HepG2 (cell line): ENCODE measurements at regions not wholly inside any gene's neighbourhood (a gene's known extent, or its start where the extent isn't known, plus 50 kb on each side); places are given as distances from the start of the nearest gene placed in this dataset.

Experiments
- ATAC-seq: fragments of 200-7000 bp; cut with Tn5 transposase; 3 replicates; pipeline ENCODE4 v1.9.1; 2020; ENCODE audit warnings: mild to moderate bottlenecking, moderate library complexity
- BruUV-seq: library from RNA; stranded (reverse); fragments of 400-500 nt; replicated peaks from 2 replicates; lab custom pipeline; 2021; lab: Mats Ljungman, UMichigan
- CTCF ChIA-PET: fragments of 300-600 bp; formaldehyde crosslinking; extraction: SDS; loops from one replicate; lab custom pipeline; 2021; ENCODE audit warnings: low total read pairs, inconsistent platforms, low intra/inter-chr PET ratio; lab: Yijun Ruan, JAX
- POLR2A ChIA-PET: fragments of 350-600 bp; sonication (Branson Sonifier 250); formaldehyde crosslinking; loops from one replicate; lab custom pipeline; 2020; ENCODE audit warnings: antibody characterized with exemption, inconsistent platforms; lab: Yijun Ruan, JAX
- DNase-seq: peaks from one replicate; pipeline ENCODE4 v3.0.0-alpha.2; 2015; ENCODE audit warnings: low spot score
- FAIRE-seq: peaks from 3 replicates; lab custom pipeline; 2011; peaks lifted over from hg19 to GRCh38; lab: Jason Lieb, UNC
- H2AFZ ChIP-seq: one replicate; pipeline ENCODE4 v1.6.1; 2011; ENCODE audit warnings: low read length, inconsistent platforms
- H3K27ac ChIP-seq: fragments of 300-600 bp; 3 replicates; pipeline ENCODE4 v1.8.0; 2011; ENCODE audit warnings: mixed run types, mild to moderate bottlenecking, mixed read lengths, low read length, inconsistent platforms; ENCODE audit not compliant: insufficient read depth; ENCODE audit errors: extremely low read length
- H3K27me3 ChIP-seq, 2 experiments: fragments of 200-600 bp in 1 of 2; 2 replicates in 1 of 2; 3 replicates in 1 of 2; pipeline versions ENCODE4 v1.6.0 to v1.8.0; 2011; ENCODE audit warnings: low read length in 2 of 2, mild to moderate bottlenecking in 2 of 2, moderate library complexity in 2 of 2, inconsistent platforms in 1 of 2; ENCODE audit not compliant: insufficient read depth in 2 of 2, control insufficient read depth in 1 of 2
- H3K36me3 ChIP-seq, 2 experiments: fragments of 200-600 bp in 1 of 2; replicated peaks in 1 of 2; 2 replicates in 1 of 2; 3 replicates in 1 of 2; pipeline versions ENCODE4 v1.5.1 to v1.8.0; 2011; ENCODE audit warnings: low read length in 2 of 2, inconsistent platforms in 1 of 2; ENCODE audit not compliant: insufficient read depth in 2 of 2, control insufficient read depth in 1 of 2
- H3K4me1 ChIP-seq: 2 replicates; pipeline ENCODE4 v1.5.1; 2012; ENCODE audit warnings: low read length, inconsistent platforms; ENCODE audit not compliant: insufficient read depth
- H3K4me2 ChIP-seq: 2 replicates; pipeline ENCODE4 v1.6.0; 2011; ENCODE audit warnings: low read depth, low read length, inconsistent platforms
- H3K4me3 ChIP-seq, 3 experiments: fragments of 200-600 bp in 1 of 3; sonication (generic), shearing (Covaris generic) in 1 of 3; replicated peaks in 1 of 3; 2 replicates each; pipeline ENCODE4 v1.5.1; 2011 to 2016; ENCODE audit warnings: low read length in 3 of 3, inconsistent platforms in 2 of 3, low read depth in 2 of 3, mild to moderate bottlenecking in 2 of 3, control low read depth in 1 of 3, mixed read lengths in 1 of 3; ENCODE audit not compliant: insufficient read depth in 1 of 3
- H3K79me2 ChIP-seq: one replicate; pipeline ENCODE4 v1.6.1; 2011; ENCODE audit warnings: low read length, inconsistent platforms; ENCODE audit not compliant: insufficient read depth
- H3K9ac ChIP-seq: 2 replicates; pipeline ENCODE4 v1.6.0; 2011; ENCODE audit warnings: mild to moderate bottlenecking, low read depth, low read length, inconsistent platforms; ENCODE audit not compliant: insufficient read depth
- H3K9me3 ChIP-seq: 2 replicates; pipeline ENCODE4 v1.5.1; 2012; ENCODE audit warnings: mild to moderate bottlenecking, low read length
- H4K20me1 ChIP-seq: 2 replicates; pipeline ENCODE4 v1.6.0; 2011; ENCODE audit warnings: inconsistent platforms, mild to moderate bottlenecking, low read length, moderate library complexity; ENCODE audit not compliant: insufficient read depth
- GABPB1 ChIP-seq: IDR thresholded peaks from 2 replicates; pipeline ENCODE4 v1.6.1; 2016; ENCODE audit warnings: mild to moderate bottlenecking, missing genetic modification reagents, moderate library complexity, missing compliant biosample characterization
- GATAD2A ChIP-seq: IDR thresholded peaks from 2 replicates; pipeline ENCODE4 v1.6.1; 2016
- KDM5B ChIP-seq: sonication (generic); formaldehyde crosslinking; IDR thresholded peaks from 2 replicates; pipeline ENCODE4 v1.4.0; 2020; ENCODE audit warnings: missing genetic modification reagents, mild to moderate bottlenecking, borderline replicate concordance
- POLR2AphosphoS5 ChIP-seq: IDR thresholded peaks from 2 replicates; pipeline ENCODE4 v1.6.1; 2012; ENCODE audit warnings: low read depth, low read length
- SIN3A ChIP-seq: IDR thresholded peaks from 2 replicates; pipeline ENCODE4 v1.6.1; 2011; ENCODE audit warnings: low read depth, mild to moderate bottlenecking, control low read depth, low read length, borderline replicate concordance
- UBTF ChIP-seq: sonication (generic); formaldehyde crosslinking; IDR thresholded peaks from 2 replicates; pipeline ENCODE4 v1.4.0; 2020; ENCODE audit warnings: mild to moderate bottlenecking, missing genetic modification reagents
- ZBTB26 ChIP-seq: IDR thresholded peaks from 2 replicates; pipeline ENCODE4 v1.6.1; 2016; ENCODE audit warnings: missing compliant biosample characterization, missing genetic modification reagents, borderline replicate concordance
- ZNF274 ChIP-seq: sonication (generic); formaldehyde crosslinking; IDR thresholded peaks from 2 replicates; pipeline ENCODE4 v1.5.1; 2020; ENCODE audit warnings: mild to moderate bottlenecking, missing genetic modification reagents
- ZNF275 ChIP-seq: sonication (generic); formaldehyde crosslinking; IDR thresholded peaks from 2 replicates; pipeline ENCODE4 v1.8.0; 2022; ENCODE audit warnings: missing genetic modification reagents, mild to moderate bottlenecking, inconsistent platforms, borderline replicate concordance
- ZNF44 ChIP-seq: sonication (generic); formaldehyde crosslinking; IDR thresholded peaks from 2 replicates; pipeline ENCODE4 v1.5.1; 2020; ENCODE audit warnings: mild to moderate bottlenecking, missing genetic modification reagents
- ZNF619 ChIP-seq: sonication (generic); formaldehyde crosslinking; IDR thresholded peaks from 2 replicates; pipeline ENCODE4 v1.4.0; 2020; ENCODE audit warnings: mild to moderate bottlenecking, missing genetic modification reagents
- ZNF678 ChIP-seq: sonication (generic); formaldehyde crosslinking; IDR thresholded peaks from 2 replicates; pipeline ENCODE4 v1.4.0; 2020; ENCODE audit warnings: mild to moderate bottlenecking, missing genetic modification reagents
- ZNF784 ChIP-seq: sonication (generic); formaldehyde crosslinking; IDR thresholded peaks from 2 replicates; pipeline ENCODE4 v1.5.1; 2020; ENCODE audit warnings: missing genetic modification reagents, mild to moderate bottlenecking, borderline replicate concordance
- ZSCAN5A ChIP-seq: sonication (generic); formaldehyde crosslinking; IDR thresholded peaks from 2 replicates; pipeline ENCODE4 v1.8.0; 2022; ENCODE audit warnings: mild to moderate bottlenecking, missing genetic modification reagents, borderline replicate concordance
- WGBS: methylation state at CpG from one replicate; pipeline ENCODE4 v1.1.6; 2017; ENCODE audit warnings: low lambda C conversion rate; 5-methylcytosine and 5-hydroxymethylcytosine counted together
- in situ Hi-C: cut with HindIII; loops from 2 replicates; pipeline ENCODE4 v1.10.0; 2017; ENCODE audit warnings: low pct_unique_long_range_greater_than_20kb; ENCODE audit not compliant: extremely low pct_ligation_motif_present
- intact Hi-C: fragments of 100-400 bp; cut with micrococcal nuclease; formaldehyde crosslinking; loops from one replicate; pipeline ENCODE4 v1.10.0; 2022; ENCODE audit not compliant: unreplicated experiment

- TF ChIP-seq ZBTB26 (CRISPR knock-in tag): no peak
- 0 out of 2 replicates have a peak, but pooled peaks have one; percentile 11 for TF ChIP-seq GATAD2A (CRISPR knock-in tag)
- 0 out of 2 replicates have a peak, but pooled peaks have one; percentile 19 for TF ChIP-seq ZNF619 (CRISPR knock-in tag)
- TF ChIP-seq GABPB1 (CRISPR knock-in tag): 0 out of 2 replicates have a peak, but pooled peaks have one; percentile 7
- 0 out of 2 replicates have a peak, but pooled peaks have one; percentile 79 for TF ChIP-seq ZNF44 (CRISPR knock-in tag)
- peak; percentile 43; the same call in 1 of the 2 replicates for TF ChIP-seq POLR2AphosphoS5
- TF ChIP-seq ZNF275: peak; percentile 52; the same call in 1 of the 2 replicates
- TF ChIP-seq, all 625 proteins: peak for 49
Measured at GRCh38 chr2:42930025-42930581, 137.7 kb upstream of the HAAO start (continued).

- no TSS peak for BruUV-seq
- Histone ChIP-seq H3K9ac (peak overlapping the region; percentile 73), H4K20me1 (no peaks in the 10 kb centered on the region), H3K4me2 (peak overlapping the region; percentile 98), H3K36me3 (no peaks in the 10 kb centered on the region), H3K79me2 (no peaks in the 10 kb centered on the region), H3K9me3 (no peaks in the 10 kb centered on the region), H3K27me3 (no peaks in the 10 kb centered on the region), H3K4me3 (peak overlapping the region; percentile 52 to 74 (median 62)), H3K27ac (peak overlapping the region; percentile 88), H2AFZ (no peak overlapping the region), H3K4me1 (peaks cover 98% of the 10 kb centered on the region)
- ChIA-PET POLR2A (interaction anchor here (0.5 to 10.9 kb wide), 24 partner anchors 9 to 685 kb away, joined by 3 to 169 read pairs (median 5); partner anchors contain the start of genes HAAO and ZFP36L2), CTCF (interaction anchor here (1.4 to 1.7 kb wide), 2 partner anchors 17 to 70 kb away, joined by 4 to 6 read pairs; no protein-coding TSS in a partner anchor)
- intact Hi-C loops (loop anchor here (2.0 kb wide), 3 partner anchors 13 to 71 kb away; no protein-coding TSS in a partner anchor), in situ Hi-C loops (loop anchor here (5.0 kb wide), 2 partner anchors 72 to 298 kb away; partner anchors contain the start of gene ZFP36L2)
- peak; percentile 63 for DNase-seq
- 0% methylated on average over 4 of the region's 4 CpGs for WGBS
- FAIRE-seq: no peak
- peak; percentile 0; the same call in 2 of the 3 replicates for ATAC-seq
- peak; percentile 23; the same call in 1 of the 2 replicates for TF ChIP-seq KDM5B (CRISPR knock-in tag)
- TF ChIP-seq ZSCAN5A (CRISPR knock-in tag): no peak
- TF ChIP-seq SIN3A: 0 out of 2 replicates have a peak, but pooled peaks have one; percentile 36
- no peak for TF ChIP-seq UBTF
- peak; percentile 88; the same call in 1 of the 2 replicates for TF ChIP-seq ZNF274 (CRISPR knock-in tag)
- peak; percentile 83; the same call in 1 of the 2 replicates for TF ChIP-seq ZNF784 (CRISPR knock-in tag)
- TF ChIP-seq ZNF678: 0 out of 2 replicates have a peak, but pooled peaks have one; percentile 40
Measured at GRCh38 chr2:42929546-42930024, 137.2 kb upstream of the HAAO start.
